H1 (cell line): ENCODE measurements at regions not wholly inside any gene's neighbourhood (a gene's known extent, or its start where the extent isn't known, plus 50 kb on each side); places are given as distances from the start of the nearest gene placed in this dataset.

ENCODE experiments used
- CTCF ChIA-PET: fragments of 300-600 bp; sonication (Branson Sonifier 250); formaldehyde crosslinking; loops from one replicate; lab custom pipeline; 2021; ENCODE audit not compliant: partially characterized antibody; lab: Charles Lee
- POLR2A ChIA-PET: fragments of 300-600 bp; sonication (Branson Sonifier 250); formaldehyde crosslinking; loops from one replicate; lab custom pipeline; 2021; ENCODE audit warnings: inconsistent platforms; ENCODE audit not compliant: partially characterized antibody; lab: Charles Lee
- DNase-seq, 2 experiments: peaks; one replicate each; pipeline versions ENCODE4 v3.0.0 to v3.0.0-alpha.2; 2010 to 2022; ENCODE audit warnings: low spot score in 2 of 2, low read depth in 1 of 2, mixed read lengths in 1 of 2
- FAIRE-seq: peaks from 2 replicates; lab custom pipeline; 2011; peaks lifted over from hg19 to GRCh38; lab: Jason Lieb, UNC
- H2AFZ ChIP-seq: 2 replicates; pipeline ENCODE4 v1.8.1; 2012; ENCODE audit warnings: low read length, inconsistent platforms
- H2AK5ac ChIP-seq: 2 replicates; pipeline ENCODE4 v1.6.1; 2013; ENCODE audit warnings: low read depth, low read length
- H2BK120ac ChIP-seq: replicated peaks from 2 replicates; pipeline ENCODE3; 2013; ENCODE audit warnings: low read depth, low read length, inconsistent platforms
- H2BK12ac ChIP-seq: 2 replicates; pipeline ENCODE4 v1.6.1; 2013; ENCODE audit warnings: low read depth, low read length
- H2BK15ac ChIP-seq: 2 replicates; pipeline ENCODE4 v1.6.1; 2013; ENCODE audit warnings: low read length
- H2BK20ac ChIP-seq: 2 replicates; pipeline ENCODE4 v1.6.1; 2013; ENCODE audit warnings: low read length
- H2BK5ac ChIP-seq: 2 replicates; pipeline ENCODE4 v1.6.1; 2013; ENCODE audit warnings: low read depth, low read length
- H3K14ac ChIP-seq: 2 replicates; pipeline ENCODE4 v1.6.1; 2013; ENCODE audit warnings: inconsistent platforms; ENCODE audit not compliant: insufficient read length
- H3K18ac ChIP-seq: 2 replicates; pipeline ENCODE4 v1.6.1; 2013; ENCODE audit warnings: low read length; ENCODE audit errors: extremely low read depth
- H3K23ac ChIP-seq: 2 replicates; pipeline ENCODE4 v1.6.1; 2013; ENCODE audit warnings: inconsistent platforms; ENCODE audit not compliant: insufficient read length
- H3K23me2 ChIP-seq: 2 replicates; pipeline ENCODE4 v1.6.1; 2013; ENCODE audit warnings: low read depth, low read length
- H3K27ac ChIP-seq: 2 replicates; pipeline ENCODE4 v1.6.1; 2011; ENCODE audit warnings: low read depth, low read length, inconsistent platforms
- H3K27me3 ChIP-seq, 4 experiments: replicated peaks in 1 of 4; 1 replicate in 1 of 4; 2 replicates in 3 of 4; pipeline versions ENCODE4 v1.6.1 to v1.8.1; 2011 to 2013; ENCODE audit warnings: low read length in 3 of 4, mild to moderate bottlenecking in 3 of 4, inconsistent platforms in 2 of 4, mixed read lengths in 2 of 4, moderate library complexity in 1 of 4; ENCODE audit not compliant: control insufficient read depth in 3 of 4, insufficient read depth in 3 of 4; ENCODE audit errors: extremely low read depth in 1 of 4
- H3K36me3 ChIP-seq, 4 experiments: 2 replicates each; pipeline versions ENCODE4 v1.6.1 to v1.8.1; 2011 to 2013; ENCODE audit warnings: mild to moderate bottlenecking in 4 of 4, low read length in 3 of 4, moderate library complexity in 2 of 4, control low read depth in 1 of 4, inconsistent platforms in 1 of 4; ENCODE audit not compliant: insufficient read depth in 4 of 4, control insufficient read depth in 2 of 4
- H3K4ac ChIP-seq: replicated peaks from 2 replicates; pipeline ENCODE3; 2013; ENCODE audit warnings: low read length, low read depth, mixed read lengths, inconsistent platforms; ENCODE audit not compliant: insufficient read length
- H3K4me1 ChIP-seq, 4 experiments: replicated peaks in 1 of 4; 1 replicate in 1 of 4; 2 replicates in 3 of 4; pipeline versions ENCODE4 v1.6.1 to v1.8.1; 2011 to 2013; ENCODE audit warnings: low read length in 3 of 4, inconsistent platforms in 2 of 4, mixed read lengths in 1 of 4; ENCODE audit not compliant: insufficient read depth in 4 of 4, control insufficient read depth in 3 of 4
- H3K4me2 ChIP-seq, 2 experiments: 2 replicates each; pipeline versions ENCODE4 v1.6.1 to v1.8.1; 2011 to 2013; ENCODE audit warnings: low read depth in 2 of 2, low read length in 2 of 2, control low read depth in 1 of 2, inconsistent platforms in 1 of 2, mild to moderate bottlenecking in 1 of 2; ENCODE audit not compliant: insufficient read depth in 1 of 2
- H3K4me3 ChIP-seq, 4 experiments: fragments of 200-600, 300-600 bp in 1 of 4; sonication (generic), shearing (Covaris generic), sonication (Bioruptor Twin) in 1 of 4; 2 replicates each; pipeline versions ENCODE4 v1.5.1 to v1.8.1; 2011 to 2016; ENCODE audit warnings: low read length in 4 of 4, low read depth in 3 of 4, control low read depth in 2 of 4, inconsistent platforms in 2 of 4, mild to moderate bottlenecking in 2 of 4, mixed read lengths in 1 of 4, moderate library complexity in 1 of 4; ENCODE audit not compliant: insufficient read depth in 2 of 4; ENCODE audit errors: extremely low read depth in 1 of 4
- H3K56ac ChIP-seq: replicated peaks from 2 replicates; pipeline ENCODE3; 2013; ENCODE audit warnings: low read depth, mild to moderate bottlenecking, mixed read lengths, low read length, inconsistent platforms; ENCODE audit not compliant: insufficient read length
- H3K79me1 ChIP-seq: 2 replicates; pipeline ENCODE4 v1.6.1; 2013; ENCODE audit warnings: low read depth, low read length, control low read depth
- H3K79me2 ChIP-seq, 2 experiments: 2 replicates each; pipeline versions ENCODE4 v1.6.1 to v1.8.1; 2012 to 2013; ENCODE audit warnings: low read length in 2 of 2, mild to moderate bottlenecking in 2 of 2, inconsistent platforms in 1 of 2; ENCODE audit not compliant: insufficient read depth in 2 of 2, control insufficient read depth in 1 of 2
- H3K9ac ChIP-seq, 4 experiments: replicated peaks in 1 of 4; 1 replicate in 1 of 4; 2 replicates in 3 of 4; pipeline versions ENCODE4 v1.6.1 to v1.8.1; 2011 to 2013; ENCODE audit warnings: low read depth in 3 of 4, low read length in 3 of 4, control low read depth in 2 of 4, mild to moderate bottlenecking in 2 of 4, moderate library complexity in 2 of 4, inconsistent platforms in 1 of 4; ENCODE audit errors: extremely low read depth in 1 of 4
- H3K9me3 ChIP-seq, 2 experiments: 2 replicates each; pipeline versions ENCODE4 v1.6.1 to v1.8.1; 2012 to 2013; ENCODE audit warnings: mild to moderate bottlenecking in 2 of 2, moderate library complexity in 2 of 2, control low read depth in 1 of 2, inconsistent platforms in 1 of 2, low read depth in 1 of 2, low read length in 1 of 2, mixed read lengths in 1 of 2; ENCODE audit not compliant: insufficient read depth in 2 of 2
- H4K20me1 ChIP-seq, 2 experiments: replicated peaks in 1 of 2; 2 replicates each; pipeline versions ENCODE3 to v1.8.1; 2011 to 2013; ENCODE audit warnings: inconsistent platforms in 2 of 2, low read length in 2 of 2, mild to moderate bottlenecking in 1 of 2; ENCODE audit not compliant: insufficient read depth in 2 of 2, control insufficient read depth in 1 of 2
- H4K5ac ChIP-seq: 2 replicates; pipeline ENCODE4 v1.6.1; 2013; ENCODE audit warnings: low read length, low read depth, mixed read lengths, inconsistent platforms; ENCODE audit not compliant: insufficient read length
- H4K8ac ChIP-seq: 2 replicates; pipeline ENCODE4 v1.8.0; 2013; ENCODE audit warnings: mild to moderate bottlenecking, moderate library complexity, low read length, inconsistent platforms; ENCODE audit not compliant: insufficient read depth; ENCODE audit errors: extremely low read depth
- H4K91ac ChIP-seq: replicated peaks from 2 replicates; pipeline ENCODE3; 2013; ENCODE audit warnings: low read length, mixed read lengths, inconsistent platforms; ENCODE audit not compliant: insufficient read length
- SIX5 ChIP-seq: IDR thresholded peaks from 2 replicates; pipeline ENCODE4 v1.6.1; 2011; ENCODE audit warnings: mild to moderate bottlenecking, low read depth, low read length
- WGBS, 2 experiments: shearing (Covaris generic) in 1 of 2; methylation state at CpG; one replicate each; pipeline versions ENCODE4 v1.1.6 to v1.1.7; 2013 to 2015; ENCODE audit warnings: low lambda C conversion rate in 2 of 2, mixed read lengths in 2 of 2, inconsistent platforms in 1 of 2, low coverage in 1 of 2, missing lambda C conversion rate in 1 of 2; ENCODE audit not compliant: insufficient replicate concordance in 2 of 2, insufficient coverage in 1 of 2, insufficient read length in 1 of 2; ENCODE audit errors: extremely low coverage in 1 of 2, missing lambda C conversion rate in 1 of 2; 5-methylcytosine and 5-hydroxymethylcytosine counted together

GRCh38 chr12:114191581-114191980 is 214.4 kb downstream of the TBX5 start:
- no peak overlapping the region for H3K14ac ChIP-seq
- H4K91ac ChIP-seq, result no peak overlapping the region
- H2AFZ ChIP-seq, result no peak overlapping the region
- H3K9ac ChIP-seq, result no peak overlapping the region
- POLR2A ChIA-PET, result no interaction called here
- no peak overlapping the region for H3K18ac ChIP-seq
- H3K36me3 ChIP-seq, result no peaks in the 10 kb centered on the region
- peaks cover 0 to 5% (median 3%) of the 10 kb centered on the region in 4 experiments; a peak in 2 of 7 replicates for H3K4me1 ChIP-seq
- H3K79me2 ChIP-seq, result no peaks in the 10 kb centered on the region
- DNase-seq, result no peak
- no peak overlapping the region for H3K4ac ChIP-seq
- no peak for FAIRE-seq
- no peak overlapping the region for H3K27ac ChIP-seq
- no peak overlapping the region for H3K23ac ChIP-seq
- H3K79me1 ChIP-seq, result no peaks in the 10 kb centered on the region
- H3K27me3 ChIP-seq, result peaks cover 0 to 3% (median under 1%) of the 10 kb centered on the region in 4 experiments; a peak in 2 of 7 replicates
- 85% methylated on average over 6 of the region's 6 CpGs; no CpG with 5 or more reads in 1 of the 2 experiments for WGBS, 2 experiments
- H3K9me3 ChIP-seq, result no peaks in the 10 kb centered on the region
- TF ChIP-seq SIX5, result no peak
- no peak overlapping the region for H3K56ac ChIP-seq
- no peak overlapping the region for H2BK20ac ChIP-seq
- H3K23me2 ChIP-seq, result no peaks in the 10 kb centered on the region
- no peak overlapping the region for H4K8ac ChIP-seq
- H3K4me2 ChIP-seq, result no peak overlapping the region
- H2BK120ac ChIP-seq, result no peak overlapping the region
- no peaks in the 10 kb centered on the region for H4K20me1 ChIP-seq
- no peak overlapping the region for H3K4me3 ChIP-seq
- CTCF ChIA-PET, result interaction anchor here (0.7 to 1.6 kb wide), 7 partner anchors 9 to 211 kb away, joined by 3 to 6 read pairs (median 4); no protein-coding TSS in a partner anchor
- H2BK5ac ChIP-seq, result no peak overlapping the region
- no peak overlapping the region for H4K5ac ChIP-seq
- no peak overlapping the region for H2BK12ac ChIP-seq
- no peak overlapping the region for H2BK15ac ChIP-seq
- no peak overlapping the region for H2AK5ac ChIP-seq
